Middle frontal gyrus (tissue), 1 donor: ENCODE measurements at regions not wholly inside any gene's neighbourhood (a gene's known extent, or its start where the extent isn't known, plus 50 kb on each side); places are given as distances from the start of the nearest gene placed in this dataset.
"Not testable (repeated sequence)": the region's sequence is repeated elsewhere in the genome, so short reads cannot be mapped to it uniquely, and the experiment has no call there.

Source experiments
- DNase-seq: peaks from one replicate; pipeline ENCODE4 v3.0.0-alpha.2; 2015; ENCODE audit warnings: low spot score; ENCODE audit errors: extremely low spot score

DNA sequence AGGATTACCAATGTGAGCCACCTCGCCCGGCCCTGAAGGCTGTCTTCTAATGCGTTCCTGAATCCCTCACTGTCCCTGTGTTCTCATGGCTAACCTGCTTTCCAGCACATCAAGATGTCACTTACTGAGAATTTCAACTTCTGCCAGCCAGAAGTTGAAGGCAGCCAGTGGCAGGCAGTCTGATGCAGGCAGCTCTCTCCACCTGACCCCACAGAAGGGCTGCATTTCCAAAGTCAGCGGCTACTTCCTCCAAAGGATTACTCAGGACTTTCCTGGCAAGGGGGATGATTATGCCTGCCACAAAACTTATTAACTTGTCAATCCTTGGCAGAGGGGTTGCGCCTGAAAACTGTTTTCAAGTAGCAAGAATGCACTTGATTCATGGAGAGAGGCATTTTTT lies 1219.4 kb downstream of the TYW1 start:
- no peak for DNase-seq

DNA sequence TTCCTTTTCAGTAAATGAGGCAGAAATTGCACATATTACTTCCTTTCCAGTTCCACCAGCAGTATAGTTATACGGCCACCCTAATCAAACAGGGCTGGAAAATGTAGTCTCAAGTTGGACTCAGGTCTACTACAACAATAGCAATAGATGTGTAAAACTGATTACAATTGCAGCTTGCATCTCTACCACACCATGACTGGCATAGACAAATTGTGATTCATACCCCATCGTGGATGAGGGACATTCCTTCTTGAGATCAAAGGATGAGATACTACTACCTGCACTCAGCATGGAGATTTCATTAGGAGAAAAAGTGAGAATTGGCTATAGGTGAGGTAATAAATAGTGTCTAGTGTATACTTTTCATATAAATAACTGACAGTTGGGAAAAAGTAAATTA lies 1220.8 kb downstream of the TYW1 start:
- no peak for DNase-seq

DNA sequence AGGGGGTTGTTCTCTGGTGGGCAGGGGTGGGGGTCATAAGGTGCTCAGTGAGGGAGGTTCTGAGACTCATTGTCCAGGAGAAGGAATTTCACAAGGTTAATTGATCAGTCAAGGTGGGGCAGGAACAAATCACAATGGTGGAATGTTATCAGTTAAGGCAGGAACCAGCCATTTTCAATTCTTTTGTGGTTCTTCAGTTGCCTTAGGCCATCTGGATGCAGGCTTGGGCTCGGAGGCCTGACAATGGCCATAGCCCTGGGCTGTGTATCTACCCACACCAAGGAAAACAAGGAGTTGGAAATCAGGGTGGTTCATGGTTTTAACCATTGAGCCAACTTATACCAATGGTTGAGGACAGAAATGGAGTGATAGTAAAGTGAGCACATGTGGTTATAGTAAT lies 1221.8 kb downstream of the TYW1 start:
- no peak for DNase-seq

GRCh38 chr7:68222311-68222710 lies 1225.7 kb downstream of the TYW1 start:
- DNase-seq: no peak

- DNase-seq: no peak
Measured at GRCh38 chr7:68224041-68224741, 1227.6 kb downstream of the TYW1 start.

DNA sequence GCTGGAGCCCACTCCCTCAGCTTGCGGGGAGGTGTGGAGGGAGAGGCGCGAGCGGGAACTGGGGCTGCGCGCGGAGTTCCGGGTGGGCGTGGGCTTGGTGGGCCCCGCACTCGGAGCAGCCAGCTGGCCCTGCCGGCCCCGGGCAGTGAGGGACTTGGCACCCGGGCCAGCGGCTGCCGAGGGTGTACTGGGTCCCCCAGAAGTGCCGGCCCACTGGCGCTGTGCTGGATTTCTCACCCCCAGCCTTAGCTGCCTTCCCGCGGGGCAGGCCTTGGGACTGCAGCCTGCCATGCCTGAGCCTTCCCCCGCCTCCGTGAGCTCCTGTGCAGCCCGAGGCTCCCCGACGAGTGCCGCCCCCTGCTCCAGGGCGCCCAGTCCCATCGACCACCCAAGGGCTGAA lies 1234.4 kb downstream of the TYW1 start:
- not testable (repeated sequence) for DNase-seq

DNA sequence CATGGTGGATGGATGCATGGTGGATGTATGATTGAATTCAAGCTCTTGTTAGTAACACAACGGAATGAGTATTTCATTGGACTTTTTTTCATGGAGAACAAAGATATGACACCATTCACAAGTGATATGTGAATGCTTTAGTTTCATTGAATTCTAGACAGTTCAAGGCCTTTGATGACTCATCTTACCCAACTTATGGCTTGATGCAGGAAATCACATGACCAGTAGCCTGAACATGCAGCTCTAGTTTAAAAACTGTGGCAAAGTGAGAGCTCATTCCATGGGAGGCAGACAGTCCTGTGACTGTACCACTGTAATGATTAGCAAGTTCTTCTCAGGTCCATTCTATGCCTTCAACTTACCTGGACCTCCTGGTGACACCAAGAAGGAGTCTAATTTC lies 1239.3 kb downstream of the TYW1 start:
- DNase-seq: no peak

- DNase-seq: no peak
Measured at GRCh38 chr7:68238204-68238805, 1241.7 kb downstream of the TYW1 start.

DNA sequence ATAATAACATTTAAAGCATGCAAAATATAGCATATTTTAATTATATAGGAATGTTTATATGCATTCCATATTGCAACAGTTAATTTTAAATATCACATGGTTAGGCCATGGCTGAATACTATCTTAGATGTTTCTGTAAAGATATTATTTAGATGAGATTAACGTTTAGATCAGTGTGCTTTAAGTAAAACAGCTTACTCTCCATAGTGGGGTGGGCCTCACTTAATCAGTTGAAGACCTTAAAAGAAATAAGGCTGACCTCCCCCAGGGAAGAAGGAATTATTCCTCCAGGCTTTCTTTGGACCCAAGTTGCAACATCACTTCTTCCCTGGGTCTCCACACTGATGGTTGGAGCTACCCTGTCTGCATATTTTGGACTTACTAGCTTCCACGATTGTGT lies 1246.5 kb downstream of the TYW1 start:
- no peak for DNase-seq

DNA sequence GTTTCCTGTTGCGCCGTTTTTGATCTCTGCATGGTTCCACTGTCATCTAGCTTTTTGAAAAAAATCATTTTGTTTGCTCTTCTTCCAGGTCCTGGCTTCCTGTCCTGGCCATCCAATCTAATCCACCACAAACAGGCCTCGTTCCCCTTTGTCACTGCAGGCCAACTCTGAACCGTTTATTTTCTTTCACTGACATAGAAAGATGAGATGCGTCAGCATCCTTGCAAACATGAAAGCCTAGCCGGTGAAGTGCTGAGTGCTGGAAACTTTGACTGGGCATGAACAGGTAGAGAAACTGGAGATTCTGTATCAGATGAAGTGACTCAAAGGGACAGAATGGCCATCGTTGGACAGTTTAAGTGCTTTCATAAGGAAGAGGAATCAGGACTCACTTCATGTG lies 1247.8 kb downstream of the TYW1 start:
- no peak for DNase-seq

DNA sequence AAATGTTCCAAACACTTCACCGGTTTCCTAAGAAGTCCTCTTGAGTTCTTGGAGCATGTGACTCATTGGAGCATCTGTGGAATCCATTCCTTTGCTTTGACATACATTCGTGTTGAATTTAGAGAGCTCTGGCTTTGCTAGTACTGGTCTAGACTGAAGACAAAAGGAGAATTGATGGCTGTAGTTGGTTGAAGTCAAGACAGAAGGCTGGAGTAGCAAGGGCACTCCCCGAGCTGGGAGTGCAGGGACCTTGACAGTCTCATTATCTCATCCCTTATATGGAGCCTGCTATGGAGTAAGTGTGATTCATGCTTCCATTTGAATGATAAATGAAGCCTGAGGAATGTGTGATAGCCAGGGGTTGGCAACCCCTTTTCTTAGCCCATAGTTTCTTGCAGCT lies 1249.1 kb downstream of the TYW1 start:
- no peak for DNase-seq

GRCh38 chr7:68246189-68246633 lies 1249.6 kb downstream of the TYW1 start:
- DNase-seq: no peak

- no peak for DNase-seq
Measured at GRCh38 chr7:68247126-68247525, 1250.5 kb downstream of the TYW1 start.

- DNase-seq: no peak
Measured at GRCh38 chr7:68247571-68247970, 1250.9 kb downstream of the TYW1 start.

GRCh38 chr7:68248973-68249372 lies 1252.3 kb downstream of the TYW1 start:
- DNase-seq: no peak

GRCh38 chr7:68249611-68250010 lies 1253.0 kb downstream of the TYW1 start:
- DNase-seq: no peak

DNA sequence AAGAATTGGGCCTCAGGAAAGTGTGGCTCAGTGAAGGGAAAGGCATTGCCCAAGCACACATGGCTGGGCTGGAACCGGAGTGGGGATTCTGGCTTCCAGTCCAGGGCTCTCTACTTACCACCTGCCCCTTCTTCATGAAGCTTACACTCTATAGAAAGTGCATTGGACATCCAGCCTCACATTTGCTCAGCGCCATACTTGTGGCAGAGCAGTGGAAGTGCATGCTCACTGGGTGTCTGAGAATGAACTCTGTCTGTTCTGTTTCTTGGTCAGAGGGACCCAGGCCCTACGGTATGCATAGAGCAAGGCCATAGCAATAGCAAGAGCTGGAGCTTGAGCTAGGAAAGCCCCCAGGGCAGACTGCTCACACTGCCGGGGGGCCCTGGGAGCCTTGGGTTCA lies 1253.5 kb downstream of the TYW1 start:
- DNase-seq: no peak

GRCh38 chr7:68254815-68255214 lies 1258.2 kb downstream of the TYW1 start:
- not testable (repeated sequence) for DNase-seq

- DNase-seq: no peak
Measured at GRCh38 chr7:68256295-68256694, 1259.7 kb downstream of the TYW1 start.

DNA sequence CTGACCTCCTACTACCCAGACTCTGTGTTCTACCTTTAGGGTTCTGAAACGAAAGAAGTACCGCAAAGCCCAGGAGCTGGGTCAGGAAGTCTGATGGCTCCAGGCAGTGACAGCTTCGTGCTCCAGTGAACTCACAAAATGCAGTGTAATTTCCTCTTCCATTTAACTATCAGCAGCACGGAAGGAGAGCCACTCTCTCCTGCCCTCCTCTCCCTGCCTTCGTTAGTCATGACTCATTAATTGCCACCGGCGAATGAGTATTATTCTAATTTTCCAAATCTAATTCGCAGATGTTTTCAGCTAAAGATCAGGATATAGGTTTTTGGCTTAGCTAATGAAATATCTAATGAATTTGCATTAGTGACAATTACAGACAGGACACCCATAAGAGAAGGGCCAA lies 1262.0 kb downstream of the TYW1 start:
- DNase-seq: no peak

GRCh38 chr7:68265258-68265657 lies 1268.6 kb downstream of the TYW1 start:
- no peak for DNase-seq

GRCh38 chr7:68266004-68266579 lies 1269.5 kb downstream of the TYW1 start:
- DNase-seq: no peak

GRCh38 chr7:68267486-68267885 lies 1270.9 kb downstream of the TYW1 start:
- no peak for DNase-seq
